ENCODE measurements at regions not wholly inside any gene's neighbourhood (a gene's known extent, or its start where the extent isn't known, plus 50 kb on each side); places are given as distances from the start of the nearest gene placed in this dataset.

DNA sequence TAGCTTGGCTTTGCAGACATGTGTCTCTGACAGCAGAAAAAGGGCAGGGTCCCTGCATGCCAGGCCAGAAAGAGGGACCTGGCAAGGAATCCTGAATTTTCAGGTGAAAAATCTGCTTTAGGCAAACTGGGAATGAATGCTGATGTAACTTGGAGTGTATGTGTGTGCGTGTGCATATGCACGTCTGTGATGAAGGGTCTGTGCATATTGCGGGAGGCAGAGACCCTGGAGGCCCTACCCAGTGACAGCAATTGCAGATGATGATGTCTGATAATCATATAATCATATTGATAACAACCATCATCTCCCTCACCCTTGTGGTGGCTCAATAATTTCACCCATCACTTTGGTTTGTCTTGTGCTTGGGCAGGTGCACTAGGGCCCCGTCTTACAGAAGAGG is 80.7 kb upstream of the SDK2 start:
- DNase-seq = no peak

DNA sequence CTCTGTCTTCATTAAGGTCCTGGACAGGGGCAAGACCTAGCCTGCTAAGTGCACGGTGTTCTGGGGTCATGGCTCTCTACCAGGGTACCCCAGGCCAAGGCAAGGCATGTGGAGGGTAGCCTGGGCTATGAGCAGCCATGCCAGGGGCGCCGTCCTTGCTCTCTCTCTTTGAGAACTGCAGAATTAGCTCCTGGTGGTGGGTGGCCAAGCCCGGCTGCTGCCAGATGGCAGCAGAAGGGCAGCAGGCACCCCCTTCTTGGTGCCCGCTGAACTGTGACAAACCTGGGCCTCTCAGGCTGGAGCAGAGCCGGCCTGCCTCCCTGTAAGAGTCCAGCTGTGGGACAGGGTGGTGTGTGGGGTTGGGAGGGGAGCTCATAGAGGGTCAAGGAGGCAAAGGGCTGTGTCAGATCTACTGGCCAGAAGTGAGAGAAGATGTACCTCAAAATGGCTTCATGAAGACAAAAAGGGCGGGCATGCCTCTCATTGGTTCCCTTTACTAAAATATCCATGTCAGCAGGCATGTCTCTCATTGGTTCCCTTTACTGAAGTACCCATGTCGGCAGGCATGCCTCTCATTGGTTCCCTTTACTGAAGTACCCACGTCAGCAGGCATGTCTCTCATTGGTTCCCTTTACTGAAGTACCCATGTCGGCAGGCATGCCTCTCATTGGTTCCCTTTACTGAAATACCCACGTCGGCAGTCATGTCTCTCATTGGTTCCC is 81.7 kb upstream of the SDK2 start:
- no peak for DNase-seq

DNA sequence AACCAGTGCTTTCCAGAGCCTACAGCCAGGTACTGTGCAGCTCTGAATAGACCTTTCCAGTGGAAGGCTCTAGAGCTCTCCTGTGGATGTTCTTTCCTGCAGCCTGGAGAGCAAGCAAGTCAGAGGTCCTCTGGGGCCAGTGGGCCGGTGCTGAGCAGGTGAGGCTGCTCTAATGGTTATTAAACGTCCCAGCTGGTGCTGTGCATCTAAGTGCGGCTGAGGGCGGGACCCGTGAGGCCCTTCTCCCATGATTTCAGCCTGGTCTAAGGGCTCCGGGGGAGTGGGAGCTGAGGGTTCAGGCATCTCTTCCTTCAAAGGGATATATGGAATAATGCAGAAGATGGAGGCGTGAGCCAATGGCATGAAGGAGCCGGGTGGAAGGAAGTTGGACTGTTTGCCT is 83.7 kb upstream of the SDK2 start:
- no peak for DNase-seq

DNA sequence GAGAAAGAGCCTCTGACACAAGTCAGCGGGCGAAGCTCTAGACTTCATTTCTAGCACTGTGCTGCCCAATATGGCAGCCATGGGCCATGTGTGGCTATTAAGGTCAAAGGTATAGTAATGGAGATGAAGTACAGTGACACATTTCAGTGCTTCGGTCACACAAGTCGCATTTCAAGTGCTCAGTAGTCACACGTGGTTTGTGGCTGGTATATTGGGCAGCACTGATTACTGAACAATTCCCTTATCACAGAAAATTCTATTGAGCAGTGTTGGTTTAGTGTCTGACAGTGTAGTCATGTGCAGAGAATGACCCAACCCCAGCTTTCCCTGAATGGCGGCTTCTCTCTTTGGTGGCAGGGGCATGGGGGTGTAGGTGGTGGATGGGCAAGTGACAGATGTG is 84.9 kb upstream of the SDK2 start:
- DNase-seq = no peak

DNA sequence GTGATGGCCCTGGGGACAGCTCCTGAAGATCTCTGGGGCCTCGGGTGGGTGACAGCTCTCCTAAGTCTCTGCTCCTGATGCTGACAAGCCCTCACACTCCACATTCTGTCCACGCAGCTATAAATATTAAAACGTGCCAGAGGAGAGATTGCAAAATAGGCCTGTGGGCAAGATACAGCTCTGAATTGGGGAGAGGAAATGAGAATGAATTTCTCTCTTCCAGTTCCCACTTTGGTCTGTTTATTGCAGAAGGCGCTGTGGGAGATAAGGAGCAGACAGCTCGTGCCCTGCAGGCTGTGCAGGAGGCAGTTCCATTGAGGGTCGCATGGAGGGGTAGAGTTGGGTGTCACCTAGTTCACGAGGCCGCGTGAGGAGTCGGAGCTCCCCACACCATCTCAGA is 87.5 kb upstream of the SDK2 start:
- DNase-seq = no peak

DNA sequence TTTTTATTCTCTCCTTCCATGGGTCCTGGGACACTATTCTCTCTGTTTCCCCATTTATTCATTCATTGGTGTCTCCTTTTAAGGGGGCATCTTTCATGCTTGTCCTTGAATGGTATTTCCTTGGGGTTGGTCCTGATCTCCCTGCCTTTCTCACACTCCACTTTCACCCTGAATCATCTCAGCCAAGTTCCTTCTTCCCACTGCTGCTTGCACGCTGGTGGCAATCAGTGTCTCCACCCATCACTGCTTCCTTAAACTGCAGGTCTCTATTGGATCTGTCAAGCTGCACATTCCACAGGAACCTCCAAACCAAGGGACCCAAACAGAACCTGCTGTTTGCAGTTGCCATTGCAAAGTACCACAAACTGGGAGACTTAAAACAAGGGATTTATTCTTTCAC is 89.3 kb upstream of the SDK2 start:
- peak in 1 of 2 donors; percentile 18 for DNase-seq

DNA sequence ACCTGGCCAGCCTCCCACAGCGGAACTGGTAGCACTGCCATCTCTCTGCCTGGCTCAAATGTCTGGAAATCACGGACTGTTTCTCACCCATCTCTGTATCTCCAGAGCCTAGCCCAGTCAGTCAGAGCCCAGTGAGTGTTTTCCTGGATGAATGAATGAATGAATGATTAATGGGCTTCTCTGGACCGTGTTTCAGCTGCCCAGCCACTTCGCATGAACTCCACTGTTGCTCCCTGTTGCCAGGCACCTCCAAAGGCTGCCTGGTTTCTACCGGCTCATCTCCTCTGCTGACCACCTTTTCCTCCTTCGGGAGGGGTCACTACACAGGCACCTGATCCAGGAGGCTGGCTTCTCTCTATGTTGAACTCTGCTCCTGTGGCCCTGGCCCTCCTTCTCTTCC is 91.0 kb upstream of the SDK2 start:
- DNase-seq = no peak

DNA sequence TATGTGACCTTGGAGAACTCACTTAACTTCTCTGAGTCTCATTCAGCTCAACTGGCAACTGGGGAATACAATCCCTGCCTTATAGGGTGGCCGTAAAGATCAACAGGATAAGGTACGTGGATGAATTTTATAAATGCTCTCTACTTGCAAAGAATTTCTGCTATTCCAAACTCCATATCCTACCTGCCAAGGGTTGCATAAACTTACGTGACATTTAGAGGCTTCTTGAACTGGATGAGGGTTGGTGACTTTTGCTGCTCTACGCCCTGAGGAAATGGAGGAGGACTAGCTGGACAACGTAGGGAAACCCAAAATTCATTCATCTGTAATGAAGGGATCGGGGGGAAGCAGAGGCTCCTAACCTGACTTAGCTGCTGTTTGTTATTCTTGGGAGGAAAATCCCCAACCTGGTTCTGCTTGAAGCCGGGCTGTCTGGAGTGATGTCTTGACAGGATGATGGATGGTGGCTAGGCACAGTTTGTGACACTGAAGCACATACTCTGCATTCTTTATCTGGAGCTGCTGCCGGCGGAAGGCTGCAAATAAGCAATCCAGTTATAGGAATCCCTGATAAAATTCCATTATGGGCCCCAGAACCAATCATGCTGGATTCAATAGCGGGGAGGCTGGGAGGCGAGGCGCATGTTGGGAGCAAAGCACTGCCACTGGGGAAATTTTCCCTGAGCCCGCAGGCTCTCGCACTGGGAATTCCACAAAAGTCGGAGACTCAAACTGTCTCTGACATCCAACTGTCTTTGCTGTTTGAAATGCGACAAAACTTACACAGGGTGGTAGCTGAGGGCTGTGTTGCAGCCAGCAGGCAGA is 94.7 kb upstream of the SDK2 start:
- no peak for DNase-seq

DNA sequence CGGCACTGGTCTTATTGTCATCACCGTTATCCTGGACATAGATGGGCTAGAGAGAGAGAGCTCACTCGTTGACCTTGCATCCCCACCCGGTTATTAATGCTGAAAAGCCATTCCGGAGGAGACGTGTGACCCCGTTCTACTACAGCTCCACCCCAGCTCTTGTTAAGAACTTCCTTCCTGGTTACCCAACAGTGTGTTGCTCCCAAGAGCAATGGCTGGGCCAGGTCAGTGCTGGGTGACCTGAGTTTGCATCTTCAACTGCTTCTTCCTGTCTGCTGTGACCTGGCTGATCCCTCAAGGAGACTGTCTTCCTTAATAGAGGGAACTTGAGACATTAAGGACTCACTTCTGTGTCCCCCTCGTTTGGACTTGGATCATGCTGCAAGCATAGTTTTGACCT is 96.1 kb upstream of the SDK2 start:
- no peak for DNase-seq

DNA sequence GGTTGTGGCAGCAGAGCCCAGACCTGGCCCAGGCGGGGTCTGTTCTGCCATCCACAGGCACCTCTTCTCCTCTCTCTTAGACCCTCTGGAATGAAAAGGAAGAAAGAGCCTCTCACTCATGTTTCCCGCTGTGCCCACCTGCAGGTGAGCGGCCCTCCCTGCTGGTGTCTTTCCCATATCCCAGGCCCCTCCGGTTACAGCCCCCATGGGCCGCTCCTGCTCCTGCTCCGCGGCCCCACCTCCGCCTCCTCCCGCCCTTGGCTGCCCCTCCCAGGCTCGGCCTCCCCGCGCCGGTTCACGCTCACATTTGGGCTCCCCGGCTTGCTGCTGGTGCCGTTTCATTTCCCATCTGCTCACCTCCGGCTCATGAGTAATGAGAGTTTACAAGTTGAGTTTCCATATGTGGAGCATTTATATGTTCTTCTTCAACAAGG is 98.7 kb upstream of the SDK2 start:
- no peak for DNase-seq

DNA sequence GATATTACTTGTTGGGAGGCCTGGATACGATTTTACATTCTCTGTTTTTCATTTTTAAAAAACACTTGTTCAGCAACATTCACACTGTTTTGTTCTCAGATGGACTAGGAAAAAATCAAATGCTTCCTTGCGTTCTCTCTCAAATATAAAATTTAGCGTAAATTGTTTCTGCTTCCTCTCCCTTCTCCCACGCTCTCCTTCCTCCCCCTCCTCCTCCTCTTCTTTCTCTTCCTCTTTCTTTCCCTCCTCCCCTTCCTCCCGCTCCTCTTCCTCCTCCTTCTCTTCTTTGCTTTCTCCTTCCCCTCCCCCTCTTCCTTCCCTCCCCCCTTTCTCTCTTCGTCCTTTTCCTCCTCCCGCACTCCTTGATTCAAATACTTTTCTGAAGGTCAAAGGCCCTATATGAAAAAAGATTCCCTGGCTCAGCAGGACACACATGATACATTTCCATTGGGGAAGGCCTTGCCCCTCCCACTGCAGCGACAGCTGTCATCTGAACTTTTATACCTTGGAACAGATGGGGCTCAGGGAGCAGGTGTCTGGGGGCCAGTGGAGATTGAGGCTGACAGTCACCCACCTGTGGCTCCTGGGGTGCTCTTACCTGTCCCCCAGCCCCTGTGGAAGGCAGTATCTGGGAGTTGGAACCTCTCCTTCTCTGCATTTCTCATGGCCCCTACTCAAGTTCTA is 99.4 kb upstream of the SDK2 start:
- DNase-seq = no peak

DNA sequence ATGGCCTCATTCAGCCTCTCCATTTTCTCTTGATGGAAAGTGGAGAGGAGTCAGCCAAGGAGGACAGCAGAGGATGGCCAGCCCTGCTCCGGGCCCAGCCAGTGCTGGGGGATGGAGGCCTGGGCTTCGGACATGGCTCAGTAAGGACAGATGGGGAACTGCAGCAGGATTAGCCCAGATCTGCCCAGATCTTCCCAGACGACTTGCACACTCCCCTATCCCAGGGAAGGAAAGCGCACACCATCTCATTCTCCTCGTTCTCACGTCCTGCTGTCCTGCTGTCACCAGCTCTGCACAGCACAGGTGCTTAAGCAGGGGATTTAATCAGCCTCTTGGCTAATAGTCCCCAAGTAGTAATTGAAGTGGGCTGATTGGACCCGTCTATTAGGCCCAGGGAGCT is 100.2 kb upstream of the SDK2 start:
- no peak for DNase-seq

DNA sequence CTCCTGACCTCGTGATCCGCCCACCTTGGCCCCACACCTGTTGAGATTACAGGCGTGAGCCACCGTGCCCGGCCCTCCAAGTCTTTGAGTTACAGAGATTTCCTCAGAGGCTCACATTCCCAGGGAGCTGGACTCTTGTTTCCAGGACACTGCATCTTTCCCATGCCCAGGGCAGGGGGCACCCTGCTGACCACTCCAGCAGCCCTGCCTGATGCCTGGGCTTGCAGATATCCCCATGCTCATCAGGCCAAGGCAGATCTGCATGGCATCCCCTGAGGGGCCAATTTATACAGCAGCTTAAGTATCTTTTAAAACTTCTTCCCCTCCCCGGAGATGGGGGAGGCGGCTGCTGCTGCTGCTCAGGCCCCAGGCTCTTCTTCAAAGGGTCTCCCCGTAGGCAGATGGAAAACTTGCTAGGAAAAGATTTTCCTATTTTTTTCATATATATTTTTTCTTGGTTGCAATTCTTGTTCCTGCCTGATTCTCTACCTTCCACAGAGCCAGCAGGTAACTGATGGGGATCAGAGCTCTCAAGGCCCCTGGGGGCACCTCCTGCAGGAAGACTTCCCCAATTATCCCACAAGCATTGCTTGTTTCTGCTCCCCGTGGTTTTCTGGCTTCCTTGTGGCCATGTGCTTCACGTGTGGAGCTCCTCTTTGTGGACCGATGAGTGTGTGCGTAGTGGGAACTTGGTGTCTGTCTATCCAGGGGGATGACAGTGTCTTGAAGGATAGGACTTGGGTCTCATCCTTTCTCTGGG is 102.2 kb upstream of the SDK2 start:
- no peak for DNase-seq

DNA sequence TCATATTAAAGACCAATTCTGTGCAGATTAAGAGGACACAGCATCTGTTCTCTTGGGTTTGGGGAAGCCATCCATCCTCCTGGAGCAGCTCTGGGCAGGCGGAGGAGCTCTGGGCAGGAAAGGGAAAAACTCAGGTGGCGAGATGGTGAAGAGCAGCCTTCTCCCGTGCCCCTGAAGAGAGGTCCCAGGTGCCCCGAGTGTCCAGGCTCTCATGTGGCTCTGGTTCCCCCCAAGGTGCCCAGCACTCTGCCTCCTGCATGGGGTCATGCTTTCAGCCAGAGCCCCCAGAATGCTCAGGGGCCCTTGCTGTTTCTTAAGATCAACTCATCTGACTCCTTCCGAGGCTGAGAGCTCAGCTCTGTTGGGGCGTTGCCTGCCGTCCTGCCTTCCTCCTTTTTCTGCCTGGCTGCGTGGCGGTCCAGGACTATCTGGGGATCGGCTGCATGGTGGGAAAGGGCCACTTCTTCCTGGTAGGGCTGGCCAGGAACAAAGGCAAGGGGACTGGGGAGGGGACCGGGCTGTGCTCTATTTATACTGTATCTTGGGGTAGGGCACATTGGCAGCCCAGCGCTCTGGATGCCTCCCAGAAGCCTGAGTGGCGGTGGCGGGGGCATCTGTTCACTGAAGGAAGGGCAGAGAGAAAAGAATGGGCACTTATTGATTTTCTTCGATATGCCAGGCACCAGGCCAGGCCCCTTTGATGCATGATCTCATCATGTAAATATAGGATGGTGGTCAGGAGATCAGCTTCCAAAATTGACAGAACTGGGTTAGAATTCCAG is 103.2 kb upstream of the SDK2 start:
- no peak for DNase-seq

DNA sequence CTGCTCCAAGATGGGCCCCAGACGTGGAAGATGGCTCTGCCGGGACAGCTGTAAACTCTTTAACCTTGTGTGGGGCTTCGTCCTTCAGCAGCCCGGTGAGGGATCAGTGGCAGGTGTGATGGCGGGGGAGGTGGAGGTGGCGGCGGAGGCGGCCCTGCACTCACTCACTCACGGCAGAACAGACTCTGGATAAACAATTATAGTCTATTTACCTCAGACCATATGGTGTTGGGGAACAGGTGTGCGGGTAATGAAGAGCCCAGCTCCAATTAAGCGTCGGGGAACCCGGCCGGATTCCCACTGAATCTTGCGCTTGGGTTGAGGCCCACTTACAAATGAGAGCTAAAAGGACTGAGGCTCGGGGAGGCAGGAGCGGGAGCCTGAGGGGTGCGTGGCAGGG is 104.3 kb upstream of the SDK2 start:
- no peak for DNase-seq

DNA sequence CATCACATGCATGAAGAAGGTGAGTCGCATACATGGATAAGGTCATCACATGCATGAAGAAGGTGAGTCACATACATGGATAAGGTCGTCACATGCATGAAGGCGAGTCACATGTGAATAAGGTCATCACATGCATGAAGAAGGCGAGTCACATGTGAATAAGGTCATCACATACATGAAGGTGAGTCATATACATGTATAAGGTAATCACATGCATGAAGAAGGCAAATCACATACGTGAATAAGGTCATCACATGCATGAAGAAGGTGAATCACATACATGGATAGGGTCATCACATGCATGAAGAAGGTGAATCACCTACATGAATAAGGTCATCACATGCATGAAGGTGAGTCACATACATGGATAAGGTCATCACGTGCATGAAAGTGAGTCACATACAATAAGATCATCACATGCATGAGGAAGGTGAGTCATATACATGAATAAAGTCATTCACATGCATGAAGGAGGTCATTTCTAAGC is 105.1 kb upstream of the SDK2 start:
- no peak for DNase-seq

DNA sequence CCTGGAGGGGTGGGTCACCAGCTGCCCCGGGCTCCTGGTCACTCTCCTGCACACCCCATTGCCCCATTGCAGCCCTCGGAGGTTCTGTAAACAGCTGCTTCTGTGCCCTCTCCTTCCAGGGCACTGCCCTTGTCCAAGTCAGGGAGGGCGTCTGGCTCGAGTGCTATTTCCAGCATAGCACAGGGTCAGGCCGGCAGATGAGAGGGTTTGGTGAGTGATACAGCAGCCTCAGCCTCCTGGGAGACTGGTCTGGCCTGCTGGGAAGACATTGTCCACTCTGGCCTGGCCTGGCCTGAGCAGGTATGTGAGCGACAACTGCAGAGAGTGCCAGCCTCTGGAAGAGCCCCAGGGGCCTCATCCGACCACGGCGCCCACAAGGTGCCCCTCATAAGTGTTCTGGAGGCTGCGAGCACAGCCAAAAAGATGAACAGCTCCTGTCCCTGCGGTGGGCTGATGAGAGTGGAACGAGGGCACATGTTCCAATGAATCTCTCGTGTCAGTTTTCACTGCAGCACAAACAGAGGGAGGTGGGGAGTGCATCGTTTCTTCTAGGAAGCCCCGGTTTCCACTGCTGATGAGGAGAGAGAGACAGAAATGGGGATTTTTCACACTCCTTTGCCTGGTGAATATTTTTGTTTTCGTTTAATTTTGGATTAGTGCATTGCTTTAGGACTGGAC is 105.8 kb upstream of the SDK2 start:
- DNase-seq = no peak

DNA sequence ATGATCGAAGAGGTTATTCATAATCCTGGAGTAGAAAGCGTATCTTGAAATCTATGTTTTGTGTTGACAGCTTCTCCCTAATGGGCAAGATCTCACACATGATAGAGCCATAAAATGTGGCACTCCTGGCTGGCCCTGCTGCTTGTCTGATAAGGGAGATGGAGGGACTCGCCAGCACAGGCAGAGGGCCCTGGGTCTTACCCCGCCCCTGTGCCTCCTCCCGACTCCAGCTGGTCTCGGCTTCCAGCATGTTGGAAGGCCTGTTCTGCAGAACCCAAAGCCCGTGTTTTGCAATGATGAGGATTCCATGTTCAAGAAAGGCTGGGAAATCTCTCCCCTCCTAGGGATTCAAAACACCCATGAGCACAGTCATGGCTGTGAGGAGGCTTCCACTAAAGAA is 106.7 kb upstream of the SDK2 start:
- DNase-seq = no peak

DNA sequence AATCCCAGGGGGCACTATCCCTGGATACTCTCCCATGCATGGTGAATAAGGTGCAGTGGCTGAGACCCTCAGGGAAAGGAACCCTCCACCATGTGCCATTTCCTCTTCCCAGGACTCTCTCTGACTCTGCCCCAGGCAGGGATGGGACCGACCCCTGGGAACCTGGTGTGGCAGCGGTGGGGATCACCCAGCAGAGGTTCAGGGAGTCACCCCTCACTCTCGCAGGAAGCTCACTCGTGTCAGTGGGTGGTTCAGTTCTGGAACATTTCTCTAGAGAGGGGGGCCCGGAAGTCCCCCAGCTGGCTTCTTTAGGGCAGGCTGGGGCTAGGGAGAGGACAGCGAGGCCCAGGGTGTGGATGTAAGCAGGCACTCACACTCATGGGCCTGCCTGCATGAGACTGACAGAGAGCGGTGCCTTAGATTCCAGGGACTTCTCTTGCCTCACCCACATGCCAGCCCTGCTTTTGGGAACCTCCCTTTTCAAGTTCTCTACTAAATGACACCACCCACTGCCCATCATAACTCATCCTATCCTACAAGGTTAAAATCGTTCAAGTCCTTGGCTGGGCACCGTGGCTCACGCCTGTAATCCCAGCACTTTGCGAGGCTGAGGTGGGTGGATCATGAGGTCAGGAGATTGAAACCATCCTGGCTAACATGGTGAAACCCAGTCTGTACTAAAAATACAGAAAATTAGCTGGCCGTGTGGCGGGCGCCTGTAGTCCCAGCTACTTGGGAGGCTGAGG is 109.7 kb upstream of the SDK2 start:
- DNase-seq = no peak

DNA sequence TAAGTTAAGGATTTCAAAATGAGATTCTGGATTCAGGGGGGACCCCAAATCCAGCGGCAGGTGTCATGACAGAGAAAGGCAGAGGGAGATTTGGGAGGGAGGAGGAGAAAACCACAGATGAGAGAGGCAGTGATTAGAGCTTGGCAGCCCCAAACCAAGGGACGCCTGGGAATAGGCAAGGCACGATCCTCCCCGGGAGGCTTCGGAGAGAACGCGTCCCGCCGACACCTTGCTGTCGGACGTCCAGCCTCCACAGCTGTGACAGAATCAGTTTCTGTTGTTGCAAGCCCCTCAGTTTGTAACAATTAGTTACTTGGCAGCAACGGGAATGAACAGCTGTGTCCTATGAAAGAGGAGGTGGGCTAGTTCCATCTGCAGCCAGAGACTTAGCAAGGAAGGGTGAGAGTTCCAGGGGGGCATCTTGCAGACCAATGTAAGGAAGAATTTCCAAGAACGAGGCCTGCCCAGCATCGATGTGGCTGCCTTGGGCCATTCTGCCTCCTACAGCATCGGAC is 110.7 kb upstream of the SDK2 start:
- DNase-seq = no peak

DNA sequence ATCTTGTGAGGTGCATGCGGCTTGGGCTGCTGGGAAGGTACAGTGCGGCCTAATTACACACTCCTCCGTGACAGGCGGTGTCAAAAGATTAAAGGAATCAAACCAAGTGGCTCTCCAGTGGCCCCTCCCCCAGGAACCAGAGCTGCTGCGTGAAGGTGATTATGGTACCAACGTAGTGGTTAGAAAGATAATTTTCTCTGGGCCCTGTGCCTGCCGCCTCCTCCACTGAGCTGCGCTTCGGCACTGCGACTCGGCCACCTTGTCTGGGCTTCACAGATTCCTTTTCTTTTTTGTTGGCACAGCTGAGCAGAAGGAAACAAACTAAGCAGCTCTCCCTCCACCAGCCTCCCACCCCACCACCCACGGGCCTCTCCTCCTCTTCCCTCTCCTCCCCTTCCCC is 113.2 kb upstream of the SDK2 start:
- DNase-seq = no peak
